NCI-H748 (cell line): ENCODE measurements at regions not wholly inside any gene's neighbourhood (a gene's known extent, or its start where the extent isn't known, plus 50 kb on each side); places are given as distances from the start of the nearest gene placed in this dataset.

Experiments
- DNase-seq: peaks from one replicate; lab custom pipeline; 2025; ENCODE audit not compliant: unreplicated experiment; lab: John Stamatoyannopoulos, UW

DNA sequence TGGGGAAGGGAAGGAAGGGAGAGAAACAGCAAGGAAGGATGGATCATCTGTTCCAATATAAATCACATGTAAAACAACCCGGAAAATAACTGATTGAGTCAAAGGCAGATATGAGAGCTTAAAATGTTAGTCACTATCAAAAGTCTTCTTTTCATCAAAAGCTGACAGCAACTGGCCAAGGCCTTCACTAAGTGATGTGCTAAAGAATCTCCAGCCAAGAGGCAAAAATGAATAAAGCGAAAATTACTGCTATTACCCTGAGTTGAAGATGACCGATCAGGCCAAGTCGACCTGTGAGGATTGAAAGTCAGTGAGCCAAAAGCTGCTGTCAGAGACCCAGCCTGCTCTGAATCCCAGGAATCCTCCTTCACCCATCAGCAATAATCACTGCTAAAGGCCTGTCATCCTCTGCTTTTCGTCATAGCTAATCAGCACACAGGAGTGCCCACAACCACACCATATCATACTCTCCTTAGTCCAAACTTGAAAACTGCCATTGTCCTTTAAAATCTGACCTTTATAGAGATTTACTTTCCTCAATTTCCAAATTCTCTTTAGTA lies 736.9 kb downstream of the TLE1 start:
- DNase-seq = no peak

DNA sequence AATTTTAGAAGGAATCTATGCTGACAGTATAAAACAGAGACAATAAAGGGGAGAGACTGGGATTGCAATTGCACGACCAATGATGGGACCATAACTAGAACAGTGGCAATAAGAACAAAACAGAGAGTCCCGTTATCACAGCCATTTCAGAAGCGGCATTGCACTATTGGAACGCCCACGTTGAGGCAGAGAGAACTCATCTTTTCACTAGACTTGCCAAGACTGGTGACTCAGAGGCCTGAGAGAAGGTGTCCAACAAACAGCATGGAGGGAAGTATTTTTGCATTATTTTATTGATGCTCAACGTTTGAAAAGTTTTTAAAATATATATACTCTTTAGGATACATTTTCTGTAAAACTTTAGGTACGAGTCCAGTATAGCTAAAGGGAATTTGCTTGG lies 737.7 kb downstream of the TLE1 start:
- no peak for DNase-seq

DNA sequence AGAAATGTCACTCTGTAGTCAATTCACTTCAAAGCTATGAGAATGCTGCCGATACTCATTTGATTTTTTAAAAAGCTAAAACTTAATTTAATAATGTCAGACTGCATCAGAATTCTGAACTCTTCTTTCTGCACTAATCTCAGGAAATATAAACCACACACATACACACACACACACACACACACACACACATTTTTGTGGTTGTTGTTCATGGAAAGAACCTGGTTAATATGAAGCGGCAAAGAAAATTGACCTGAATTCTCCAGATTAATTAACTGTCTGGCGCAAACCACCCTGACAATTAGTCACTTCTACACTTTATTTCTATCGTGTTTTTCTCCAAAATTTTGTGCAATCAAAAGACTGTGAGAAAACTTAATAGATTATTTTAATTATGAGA lies 740.5 kb downstream of the TLE1 start:
- no peak for DNase-seq

DNA sequence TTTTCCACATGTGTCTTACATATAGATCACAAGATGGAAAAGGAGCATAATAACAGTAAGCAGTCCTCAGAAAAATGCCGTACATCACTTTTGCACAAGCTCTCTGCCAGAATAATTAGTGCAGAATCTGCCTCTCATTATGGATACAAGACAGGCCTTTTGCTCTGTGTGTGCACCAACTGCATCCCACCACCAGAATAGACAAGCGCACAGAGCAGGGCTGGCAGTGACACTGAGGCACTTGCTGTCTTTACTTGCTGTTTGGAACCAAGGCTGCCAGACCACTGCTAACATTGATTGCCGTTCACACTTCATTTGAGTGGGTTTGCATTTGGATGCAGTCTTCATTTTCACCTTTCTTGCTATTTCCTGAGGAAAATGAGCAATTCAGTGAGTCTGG lies 741.3 kb downstream of the TLE1 start:
- DNase-seq = no peak

DNA sequence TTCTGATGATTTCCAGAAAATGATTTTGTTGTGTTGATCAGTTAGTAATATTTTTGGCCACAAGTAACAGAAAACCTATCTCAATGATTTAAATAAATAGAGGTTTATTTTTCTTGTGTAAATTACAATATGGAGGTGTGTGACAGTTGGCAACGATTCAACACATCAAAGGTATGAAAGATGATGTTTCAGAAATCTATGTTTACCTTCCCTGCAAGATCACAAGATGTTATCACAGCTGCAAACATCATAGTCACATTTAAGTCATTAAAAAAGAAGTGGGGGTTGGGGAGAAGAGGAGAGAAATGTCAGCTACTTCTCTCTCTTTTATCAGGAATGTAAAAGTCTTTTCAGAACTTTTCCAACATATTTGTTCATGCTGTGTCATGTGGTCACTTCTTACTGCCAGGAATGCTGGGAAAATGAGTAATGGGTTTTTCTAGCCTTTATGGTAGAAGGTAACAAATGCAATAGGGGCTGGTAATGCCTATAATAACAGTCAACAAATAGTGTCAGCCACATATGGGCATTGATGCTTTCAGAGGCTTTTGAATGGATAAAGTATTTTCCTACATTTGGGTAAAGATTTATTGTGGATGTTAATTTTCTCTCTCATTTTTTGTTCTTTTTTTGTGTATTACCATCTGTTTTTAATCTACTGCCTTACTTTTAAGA lies 742.7 kb downstream of the TLE1 start:
- no peak for DNase-seq

DNA sequence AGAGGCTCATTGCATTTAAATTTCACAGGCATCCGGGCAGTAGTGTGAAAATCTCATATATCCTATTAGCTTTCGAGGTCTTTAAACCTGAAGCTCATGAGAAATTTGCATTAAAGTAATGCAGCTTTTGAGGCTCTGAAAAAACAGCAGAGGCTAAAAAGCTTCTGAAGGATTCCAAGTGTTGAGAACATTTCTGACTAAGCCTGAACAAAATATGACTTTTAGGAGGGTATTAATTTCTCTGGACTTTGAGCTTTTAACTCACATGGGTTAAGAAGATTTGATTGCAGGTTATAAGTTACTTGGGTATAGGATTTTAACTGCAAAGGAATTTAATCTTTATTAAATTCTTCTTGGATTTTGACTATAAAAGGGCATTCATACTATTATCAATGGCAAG lies 743.9 kb downstream of the TLE1 start:
- DNase-seq = no peak

DNA sequence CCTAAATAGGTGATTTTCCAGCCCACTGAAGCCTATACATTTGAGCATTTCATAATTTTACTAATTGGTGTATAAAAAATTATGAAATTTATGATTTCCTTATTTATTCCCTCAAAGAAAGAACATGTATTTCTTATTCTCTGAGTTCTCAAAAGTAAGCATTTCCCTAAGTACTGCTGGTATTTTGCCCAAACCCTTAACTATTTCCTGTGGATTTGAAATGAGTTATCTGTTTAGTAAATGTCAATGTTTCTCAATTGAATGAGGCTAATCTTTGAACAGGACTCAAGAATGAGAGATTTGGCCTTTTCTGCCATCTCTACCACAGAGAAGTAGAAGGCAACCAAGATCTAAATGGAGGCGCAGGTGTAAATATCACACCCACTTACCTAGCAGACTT lies 751.7 kb downstream of the TLE1 start:
- DNase-seq = no peak

DNA sequence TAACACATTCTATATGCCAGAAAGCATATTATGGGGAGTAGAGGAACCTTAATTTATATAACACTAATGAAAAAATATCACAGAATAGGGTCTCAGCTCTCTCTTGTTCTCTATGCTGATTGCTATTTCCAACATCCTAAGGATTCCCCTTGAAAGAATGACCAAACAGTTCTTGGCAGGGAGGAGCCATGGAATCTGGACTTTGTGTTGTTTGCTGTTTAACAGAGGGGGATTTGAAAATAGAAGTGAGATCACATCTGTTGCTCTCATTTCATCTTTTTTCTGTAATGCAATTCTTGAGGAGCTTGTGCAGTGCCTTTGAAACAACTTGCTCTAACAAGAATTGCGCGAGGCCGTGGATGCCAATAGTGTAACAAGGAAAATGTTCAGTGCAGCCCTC lies 755.3 kb downstream of the TLE1 start:
- no peak for DNase-seq

DNA sequence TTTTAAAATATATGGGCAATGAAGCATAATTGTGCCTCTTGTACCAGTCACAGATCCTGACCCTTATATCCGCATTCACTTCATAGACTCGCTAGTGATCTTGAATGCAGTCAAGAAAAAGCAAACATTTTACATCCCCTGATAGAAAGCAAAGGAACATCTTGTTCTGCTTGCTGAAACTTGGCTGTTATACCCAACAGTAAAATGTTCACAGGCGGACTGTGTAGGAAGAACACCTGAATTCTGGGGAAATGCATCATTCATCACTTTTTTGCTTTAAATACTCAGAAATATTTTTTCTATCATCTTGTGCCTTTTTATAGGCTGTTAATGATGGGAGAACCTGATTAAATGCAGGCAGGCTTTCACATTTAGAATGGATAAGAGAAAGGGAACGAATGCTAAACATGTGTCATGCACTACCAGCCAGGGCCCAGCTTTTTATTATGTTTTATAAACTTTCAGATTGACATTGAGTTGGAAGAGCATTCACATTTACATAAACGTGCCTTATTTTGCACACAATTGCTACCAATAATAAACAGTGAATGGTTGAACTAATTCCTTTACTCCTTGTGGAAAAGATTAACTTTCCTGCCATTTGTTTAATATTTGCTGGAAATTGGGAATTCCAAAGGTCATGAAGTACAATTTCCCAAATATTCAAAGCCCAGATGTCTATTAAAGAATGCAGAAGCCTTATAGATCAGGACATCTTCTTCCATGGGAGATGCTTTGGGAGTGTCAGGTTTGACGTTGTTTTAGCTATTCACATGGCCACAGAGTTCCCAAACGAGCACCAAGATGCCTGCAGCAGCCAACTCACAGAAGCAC lies 756.2 kb downstream of the TLE1 start:
- no peak for DNase-seq

DNA sequence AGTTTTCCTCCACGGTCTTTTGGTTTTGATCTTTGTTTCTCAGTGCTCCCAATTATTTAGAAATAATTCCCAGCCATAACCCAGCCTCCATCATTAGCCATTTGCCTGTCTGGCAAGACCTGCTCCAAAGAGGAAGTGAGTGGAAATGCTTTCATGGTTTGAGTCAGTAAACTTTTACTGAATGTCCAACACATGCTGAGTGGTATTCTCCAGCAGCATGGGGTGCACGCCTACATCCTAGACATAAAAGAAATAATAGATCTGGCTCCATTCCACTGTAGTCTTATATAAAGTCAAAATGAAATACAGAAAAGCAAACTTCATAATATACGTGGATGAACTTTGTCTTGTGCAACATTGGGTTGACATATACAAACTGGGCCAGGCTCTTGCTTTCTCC lies 757.2 kb downstream of the TLE1 start:
- DNase-seq = no peak

DNA sequence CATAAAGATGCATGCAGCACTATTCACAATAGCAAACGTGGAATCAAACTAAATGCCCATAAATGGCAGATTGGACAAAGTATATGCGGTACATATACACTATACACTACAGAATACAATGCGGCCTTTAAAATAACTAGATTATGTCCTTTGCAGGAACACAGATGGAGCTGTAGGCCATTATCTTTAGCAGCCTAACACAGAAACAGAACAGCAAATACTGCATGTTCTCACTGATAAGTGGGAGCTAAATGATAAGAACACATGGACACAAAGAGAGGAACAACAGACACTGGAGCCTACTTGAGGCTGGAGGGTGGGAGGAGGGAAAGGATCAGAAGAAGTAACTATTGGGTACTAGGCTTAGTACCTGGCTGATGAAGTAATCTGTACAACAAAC lies 758.2 kb downstream of the TLE1 start:
- no peak for DNase-seq

DNA sequence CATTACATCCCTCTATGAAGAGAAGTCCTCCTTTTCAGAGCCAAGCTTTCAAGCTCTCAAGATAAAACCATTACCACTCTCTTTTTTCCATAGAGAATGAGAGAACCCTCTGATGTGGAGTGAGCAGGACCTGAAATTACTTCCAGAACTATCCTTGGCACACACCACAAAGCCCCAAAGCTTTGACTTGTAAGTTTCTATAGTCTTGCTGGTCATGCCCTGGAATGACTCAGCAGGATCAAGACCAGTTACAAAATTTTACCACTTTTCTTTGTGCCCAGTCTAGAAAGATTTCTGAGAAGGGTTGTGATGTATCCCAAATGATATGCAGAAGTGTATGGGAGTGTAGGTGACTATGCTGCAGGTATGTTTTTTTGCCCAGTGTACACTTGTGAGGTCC lies 760.6 kb downstream of the TLE1 start:
- no peak for DNase-seq

DNA sequence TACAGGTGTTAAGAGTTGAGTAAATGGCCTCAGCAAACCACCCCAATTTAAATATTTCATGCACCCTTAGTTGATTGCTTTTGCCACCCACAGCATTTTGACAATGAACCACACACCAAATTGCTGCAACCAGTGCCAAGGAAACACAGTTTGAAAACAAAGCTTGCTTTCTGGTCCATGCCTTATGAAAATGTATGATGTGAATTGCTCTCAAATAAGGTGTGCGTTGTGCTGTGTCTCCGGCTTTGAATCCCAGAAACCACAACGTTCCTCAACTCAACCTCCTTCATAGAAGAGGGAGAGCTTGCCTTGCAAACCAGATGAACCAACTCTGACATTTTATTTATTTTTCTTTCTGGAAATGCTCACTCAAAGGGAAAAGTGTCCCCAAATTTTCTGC lies 762.7 kb downstream of the TLE1 start:
- DNase-seq = peak; percentile 8

DNA sequence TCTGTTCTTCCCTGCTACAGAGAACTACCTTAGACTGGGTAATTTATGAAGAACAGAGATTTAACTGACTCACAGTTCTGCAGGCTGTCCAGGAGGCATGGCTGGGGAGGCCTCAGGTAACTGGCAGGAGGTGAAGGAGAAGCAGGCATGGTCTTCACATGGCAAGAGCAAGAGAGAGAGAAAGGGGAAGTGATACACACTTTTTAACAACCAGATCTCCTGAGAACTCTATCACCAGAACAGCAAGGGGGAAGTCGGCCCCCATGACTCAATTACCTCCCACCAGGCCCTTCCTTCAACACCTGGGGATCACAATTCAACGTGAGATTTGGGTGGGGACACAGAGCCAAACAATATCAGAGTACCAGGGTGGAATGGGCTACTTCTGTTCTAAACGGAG lies 766.8 kb downstream of the TLE1 start:
- DNase-seq = no peak

DNA sequence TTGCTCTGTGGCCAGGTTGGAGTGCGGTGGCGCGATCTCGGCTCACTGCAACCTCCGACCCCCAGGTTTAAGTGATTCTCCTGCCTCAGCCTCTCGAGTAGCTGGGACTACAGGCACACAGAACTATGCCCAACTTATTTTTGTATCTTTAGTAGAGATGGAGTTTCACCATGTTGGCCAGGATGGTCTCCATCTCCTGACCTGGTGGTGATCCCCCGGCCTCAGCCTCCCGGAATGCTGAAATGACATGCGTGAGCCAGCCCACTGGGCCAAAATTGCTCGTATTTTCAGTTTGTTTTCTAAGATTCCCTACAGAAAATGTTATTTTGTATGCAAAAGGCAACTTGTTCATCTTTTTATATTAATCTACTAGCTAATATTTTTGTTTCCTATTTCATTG lies 782.6 kb downstream of the TLE1 start:
- DNase-seq = no peak

DNA sequence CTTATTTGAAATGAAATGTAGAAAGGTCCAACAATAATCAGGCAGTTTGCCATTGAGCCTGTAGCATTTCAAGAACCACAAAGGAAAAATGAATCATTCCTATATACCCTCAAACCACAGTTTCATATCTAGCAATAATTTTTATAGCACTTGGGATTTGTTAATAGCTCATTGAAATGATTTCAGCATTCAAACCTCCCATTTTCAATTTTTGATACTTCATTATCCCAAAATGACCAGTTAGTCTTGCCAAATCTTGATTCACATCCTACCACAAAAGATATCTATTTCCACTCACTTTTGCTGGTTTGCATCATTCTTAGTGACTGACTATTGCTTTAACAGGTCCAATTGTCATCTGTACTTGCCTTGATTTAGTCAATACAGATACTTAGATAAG lies 790.1 kb downstream of the TLE1 start:
- no peak for DNase-seq

DNA sequence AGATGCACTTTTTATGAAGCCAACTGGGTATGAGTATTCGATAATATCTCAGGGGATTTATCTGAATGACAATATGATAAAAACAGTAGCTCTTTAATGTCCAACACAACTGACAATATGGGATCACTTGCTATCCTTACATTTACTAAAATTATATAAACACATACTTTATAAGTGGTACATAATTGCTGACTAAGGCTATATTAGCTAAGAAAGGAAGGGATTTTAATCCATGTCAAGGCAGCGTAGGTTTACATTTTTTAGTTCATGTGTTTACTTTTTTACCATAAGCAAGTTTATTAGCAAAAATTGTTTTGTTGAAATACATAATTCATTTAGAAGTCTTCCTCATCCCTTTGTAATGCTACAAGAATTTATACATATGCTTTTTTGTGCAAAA lies 796.2 kb downstream of the TLE1 start:
- no peak for DNase-seq

DNA sequence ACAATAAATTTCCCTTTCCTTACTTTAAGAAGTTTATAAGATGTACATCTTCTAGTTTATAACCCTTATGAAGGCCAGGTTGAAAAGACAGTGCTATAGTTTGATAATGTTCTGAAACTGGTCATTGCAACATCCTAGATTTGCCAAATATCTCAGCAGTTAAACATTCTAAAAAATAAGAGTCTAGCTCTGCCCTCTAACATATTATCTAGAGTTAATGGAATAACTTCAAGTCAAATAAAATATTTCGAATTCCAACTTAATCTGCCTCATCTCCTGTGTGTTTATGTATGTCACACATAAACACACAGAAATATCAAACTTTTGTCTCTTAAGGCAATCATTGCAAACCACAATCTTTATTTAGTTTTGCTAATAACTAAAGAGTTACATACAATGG lies 796.6 kb downstream of the TLE1 start:
- DNase-seq = no peak

DNA sequence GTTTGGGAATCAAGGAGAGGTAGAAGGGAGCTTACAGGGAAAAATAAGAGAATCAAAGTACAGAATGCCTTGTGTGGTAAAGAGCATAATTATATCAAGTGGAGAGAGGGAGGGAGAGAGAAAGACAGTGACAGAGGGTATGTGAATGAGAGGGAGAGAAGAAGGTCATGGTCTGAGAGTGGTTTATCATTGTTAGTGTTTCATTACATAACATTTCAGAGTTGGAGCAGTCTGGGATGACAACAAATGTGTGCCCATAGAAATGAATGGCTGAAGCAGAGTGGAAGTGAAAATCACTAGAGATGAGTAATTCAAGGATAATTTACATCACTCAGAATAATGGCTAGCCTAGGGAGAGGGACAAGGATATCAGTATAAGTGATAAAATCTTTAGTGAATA lies 799.2 kb downstream of the TLE1 start:
- no peak for DNase-seq

DNA sequence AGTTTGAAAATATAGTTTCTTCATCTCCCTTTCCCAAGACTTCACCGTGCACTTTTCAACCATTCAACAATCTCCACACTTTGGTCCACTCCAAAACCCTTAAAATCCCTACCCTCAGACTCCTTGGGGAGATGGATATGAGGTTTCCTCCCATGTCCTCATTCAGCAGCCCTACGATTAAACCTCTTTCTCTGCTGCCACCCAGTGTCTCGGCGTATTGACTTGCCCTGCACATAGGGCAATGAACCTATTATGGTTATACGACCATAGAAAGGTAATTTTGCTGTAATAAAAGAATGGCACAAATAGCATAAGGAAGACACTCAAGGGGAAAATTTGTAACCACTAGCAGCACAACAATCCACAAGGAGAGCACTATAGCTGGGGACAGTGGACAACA lies 803.5 kb downstream of the TLE1 start:
- DNase-seq = peak; percentile 50

DNA sequence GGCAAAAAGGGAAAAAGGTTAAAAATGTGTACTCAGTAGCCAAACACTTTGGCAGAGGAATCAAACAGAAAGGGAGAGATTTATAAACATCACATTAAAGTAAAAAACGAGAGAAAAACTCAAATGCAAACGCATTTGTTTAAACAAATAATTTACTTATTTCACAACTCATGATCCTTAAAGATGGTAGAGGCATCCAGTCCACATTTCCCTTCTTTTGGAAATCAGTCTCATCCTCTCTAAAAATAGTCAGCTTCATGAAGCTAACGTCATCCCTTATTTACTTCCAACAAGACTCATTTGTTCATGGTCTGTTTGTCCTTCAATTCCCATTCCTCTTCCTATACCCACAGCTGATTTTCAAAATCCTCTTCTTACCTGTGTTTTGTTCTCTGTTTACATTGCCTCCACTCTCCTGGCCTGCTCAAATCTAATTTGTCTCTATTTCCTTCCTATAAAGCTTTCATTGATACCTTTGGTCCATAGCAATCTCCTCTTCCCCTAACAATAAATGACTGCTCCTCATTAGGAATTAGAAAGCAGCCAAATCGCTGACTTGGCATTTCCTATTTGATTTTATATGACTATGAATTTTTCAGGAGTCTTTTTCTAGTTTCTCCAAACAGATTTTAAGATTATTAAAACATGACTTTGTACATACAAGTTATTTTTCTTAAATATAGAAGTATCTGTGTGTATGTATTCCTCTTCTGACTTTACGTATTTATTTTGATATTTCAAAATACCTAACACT lies 805.3 kb downstream of the TLE1 start:
- DNase-seq = peak; percentile 6

DNA sequence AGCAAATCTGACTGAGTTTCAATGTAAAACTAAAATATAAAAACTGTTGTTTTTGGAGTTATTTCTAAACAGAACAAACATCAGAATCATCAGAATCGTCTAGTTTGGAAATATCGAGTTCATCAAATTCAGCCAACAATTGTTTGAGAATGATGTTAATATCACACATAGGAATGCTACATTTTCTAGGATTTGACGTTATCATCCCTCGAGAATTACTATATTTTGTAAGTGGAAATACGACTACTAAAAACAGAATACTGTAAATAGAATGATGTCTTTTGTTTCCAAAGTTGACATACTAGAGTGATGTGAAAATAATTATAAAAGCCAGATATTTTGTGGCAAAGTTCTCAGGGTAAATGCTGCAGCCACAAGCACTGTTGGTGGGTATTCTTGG lies 805.9 kb downstream of the TLE1 start:
- no peak for DNase-seq
